Right lobe of liver (tissue), 4 donors: ENCODE measurements at regions not wholly inside any gene's neighbourhood (a gene's known extent, or its start where the extent isn't known, plus 50 kb on each side); places are given as distances from the start of the nearest gene placed in this dataset.

Experiments
- CTCF ChIP-seq, 4 donors: fragments of 200-600 bp in 3 of 4; fragments of 450-650 bp in 1 of 4; IDR thresholded peaks; one replicate each; pipeline versions ENCODE4 v1.5.1 to v1.8.0; 2016 to 2022; ENCODE audit warnings: antibody characterized with exemption in 4 of 4, mild to moderate bottlenecking in 2 of 4
- POLR2A ChIP-seq: fragments of 450-650 bp; IDR thresholded peaks from one replicate; pipeline ENCODE4 v1.6.1; 2017; ENCODE audit warnings: antibody characterized with exemption, mild to moderate bottlenecking
- donor health status: DM: no; HTN: no; CAD: no.
- donor health status: DM: no; HTN: no; CAD: no.
- donor health status: DM: no; HTN: yes; CAD: no.

- TF ChIP-seq CTCF (IDR thresholded peaks at IDR 0.05): no peak
- no peak for TF ChIP-seq POLR2A
These were observed 1001.7 kb downstream of the BRD1 start for GRCh38 chr22:48825802-48826520.
